Fibroblast of mammary gland (primary cell): ENCODE measurements at regions not wholly inside any gene's neighbourhood (a gene's known extent, or its start where the extent isn't known, plus 50 kb on each side); places are given as distances from the start of the nearest gene placed in this dataset.
A peak's percentile ranks its signal among the peaks of the same experiment; 100 is the strongest.

Source experiments
- DNase-seq: peaks from one replicate; pipeline ENCODE4 v3.0.0-alpha.2; 2010; ENCODE audit warnings: low read depth
- H3K4me3 ChIP-seq: 2 replicates; pipeline ENCODE4 v1.5.1; 2011; ENCODE audit warnings: low read depth, mild to moderate bottlenecking, low read length, moderate library complexity; ENCODE audit not compliant: control insufficient read depth
- TF ChIP-seq, protein P1 (sequence below): conservative IDR thresholded peaks from 2 replicates; pipeline ENCODE4 v1.5.1; 2011; ENCODE audit warnings: low read depth, low read length, inconsistent platforms; ENCODE audit not compliant: control insufficient read depth, insufficient read depth

DNA sequence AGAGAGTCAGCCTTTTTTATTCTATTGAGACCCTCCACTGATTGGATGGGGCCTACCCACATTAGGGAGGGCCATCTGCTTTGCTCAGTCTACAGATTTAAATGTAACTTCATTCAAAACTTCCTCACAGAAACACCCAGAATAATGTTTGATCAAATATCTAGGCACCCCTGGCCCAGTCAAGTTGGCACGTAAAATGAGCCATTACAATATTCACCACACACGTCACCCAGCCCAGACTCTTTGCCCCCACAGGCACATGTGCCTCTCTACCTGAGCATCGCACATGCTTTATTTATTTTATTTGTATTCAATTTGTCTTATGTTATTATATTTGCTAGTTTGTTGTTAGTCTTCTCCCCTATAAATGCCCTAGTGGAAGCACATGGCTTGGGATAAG lies 70.9 kb upstream of the EYA2 start:
- DNase-seq: no peak
- TF ChIP-seq, protein P1, sequence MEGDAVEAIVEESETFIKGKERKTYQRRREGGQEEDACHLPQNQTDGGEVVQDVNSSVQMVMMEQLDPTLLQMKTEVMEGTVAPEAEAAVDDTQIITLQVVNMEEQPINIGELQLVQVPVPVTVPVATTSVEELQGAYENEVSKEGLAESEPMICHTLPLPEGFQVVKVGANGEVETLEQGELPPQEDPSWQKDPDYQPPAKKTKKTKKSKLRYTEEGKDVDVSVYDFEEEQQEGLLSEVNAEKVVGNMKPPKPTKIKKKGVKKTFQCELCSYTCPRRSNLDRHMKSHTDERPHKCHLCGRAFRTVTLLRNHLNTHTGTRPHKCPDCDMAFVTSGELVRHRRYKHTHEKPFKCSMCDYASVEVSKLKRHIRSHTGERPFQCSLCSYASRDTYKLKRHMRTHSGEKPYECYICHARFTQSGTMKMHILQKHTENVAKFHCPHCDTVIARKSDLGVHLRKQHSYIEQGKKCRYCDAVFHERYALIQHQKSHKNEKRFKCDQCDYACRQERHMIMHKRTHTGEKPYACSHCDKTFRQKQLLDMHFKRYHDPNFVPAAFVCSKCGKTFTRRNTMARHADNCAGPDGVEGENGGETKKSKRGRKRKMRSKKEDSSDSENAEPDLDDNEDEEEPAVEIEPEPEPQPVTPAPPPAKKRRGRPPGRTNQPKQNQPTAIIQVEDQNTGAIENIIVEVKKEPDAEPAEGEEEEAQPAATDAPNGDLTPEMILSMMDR: no peak
- no peak overlapping the region for H3K4me3 ChIP-seq

DNA sequence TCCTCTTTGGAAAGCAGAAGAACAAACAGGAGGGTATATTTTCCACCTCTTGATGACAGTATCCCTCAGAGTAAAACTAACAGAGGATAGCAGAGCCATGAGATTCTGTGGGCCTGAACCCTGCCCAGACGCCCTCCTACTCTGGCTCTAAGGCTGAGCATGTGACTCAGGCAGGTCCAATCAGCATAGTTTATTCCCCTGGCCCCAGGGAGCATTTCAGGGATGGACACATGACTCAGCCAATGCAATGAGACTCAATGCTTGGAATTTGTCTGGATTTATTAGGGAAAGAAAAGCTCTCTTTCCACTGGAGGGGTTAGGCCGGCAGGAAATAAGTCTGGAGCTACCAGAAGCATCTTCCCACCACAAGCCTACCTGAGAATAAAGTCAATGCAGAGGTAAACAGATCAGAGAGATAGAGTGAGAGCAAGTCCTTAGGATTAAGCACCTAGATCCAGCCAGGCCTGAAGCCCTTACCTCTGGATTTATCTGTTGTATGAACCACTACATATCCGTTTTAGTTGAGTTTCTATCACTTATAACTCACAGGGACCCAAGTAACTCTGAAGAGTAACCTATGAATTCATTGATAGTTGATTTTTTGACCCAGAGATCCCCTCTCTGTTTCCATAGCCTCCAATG lies 68.2 kb upstream of the EYA2 start:
- no peak overlapping the region for H3K4me3 ChIP-seq
- TF ChIP-seq, protein P1: no peak
- peak; percentile 35 for DNase-seq

DNA sequence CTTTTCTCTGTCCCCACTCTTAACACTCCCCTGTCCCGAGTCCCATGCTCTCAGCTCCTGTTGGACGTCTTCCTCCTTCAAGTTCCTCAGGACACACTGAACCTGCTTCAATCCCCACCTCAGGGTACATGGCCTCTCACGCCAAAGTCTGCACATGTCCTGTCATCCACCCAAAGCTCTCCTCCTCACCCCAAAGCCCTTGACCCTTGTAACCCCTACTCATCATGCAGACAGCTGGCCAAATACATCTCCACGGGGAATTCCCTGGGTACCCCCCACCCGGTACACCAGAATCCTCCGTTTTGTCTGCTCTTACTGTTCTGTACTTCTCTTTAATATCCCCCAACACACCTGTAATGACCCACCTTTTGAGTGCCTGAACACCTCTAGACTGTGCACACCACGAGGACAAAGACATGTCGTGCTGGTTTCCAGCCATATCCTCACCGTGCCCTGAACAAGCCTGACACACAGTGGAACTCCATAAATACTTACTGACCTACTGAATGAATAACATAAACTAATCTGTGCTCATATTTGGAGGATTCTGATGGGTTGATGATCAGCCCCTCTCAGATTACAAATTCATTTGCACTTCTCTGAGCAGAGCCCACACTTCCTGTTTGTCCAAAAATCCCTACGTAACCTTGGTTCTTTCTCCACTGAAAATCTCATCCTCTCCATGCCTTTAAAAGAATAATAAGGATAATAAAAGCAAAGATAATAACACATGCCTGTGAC lies 66.8 kb upstream of the EYA2 start:
- DNase-seq: no peak
- H3K4me3 ChIP-seq: no peak overlapping the region
- TF ChIP-seq, protein P1: no peak

DNA sequence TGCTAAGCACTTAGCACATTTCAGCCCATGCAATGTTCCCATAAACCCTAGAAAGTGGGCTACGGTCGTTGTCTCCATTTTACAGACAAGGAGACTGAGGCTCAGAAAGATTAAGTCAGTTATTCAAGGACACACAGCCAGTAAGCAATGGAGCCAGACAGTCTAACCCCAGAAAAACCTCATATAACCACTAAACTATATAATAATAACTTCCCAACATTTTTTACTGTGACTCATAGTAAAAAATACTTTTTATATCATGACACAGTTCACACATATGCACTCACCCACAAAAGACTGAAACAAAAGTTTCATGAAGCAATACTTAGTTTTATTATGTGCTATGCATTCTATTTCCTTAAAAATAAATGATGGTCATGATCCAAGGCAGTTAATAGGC lies 66.2 kb upstream of the EYA2 start:
- H3K4me3 ChIP-seq: no peak overlapping the region
- peak; percentile 60 for DNase-seq
- TF ChIP-seq, protein P1: no peak

DNA sequence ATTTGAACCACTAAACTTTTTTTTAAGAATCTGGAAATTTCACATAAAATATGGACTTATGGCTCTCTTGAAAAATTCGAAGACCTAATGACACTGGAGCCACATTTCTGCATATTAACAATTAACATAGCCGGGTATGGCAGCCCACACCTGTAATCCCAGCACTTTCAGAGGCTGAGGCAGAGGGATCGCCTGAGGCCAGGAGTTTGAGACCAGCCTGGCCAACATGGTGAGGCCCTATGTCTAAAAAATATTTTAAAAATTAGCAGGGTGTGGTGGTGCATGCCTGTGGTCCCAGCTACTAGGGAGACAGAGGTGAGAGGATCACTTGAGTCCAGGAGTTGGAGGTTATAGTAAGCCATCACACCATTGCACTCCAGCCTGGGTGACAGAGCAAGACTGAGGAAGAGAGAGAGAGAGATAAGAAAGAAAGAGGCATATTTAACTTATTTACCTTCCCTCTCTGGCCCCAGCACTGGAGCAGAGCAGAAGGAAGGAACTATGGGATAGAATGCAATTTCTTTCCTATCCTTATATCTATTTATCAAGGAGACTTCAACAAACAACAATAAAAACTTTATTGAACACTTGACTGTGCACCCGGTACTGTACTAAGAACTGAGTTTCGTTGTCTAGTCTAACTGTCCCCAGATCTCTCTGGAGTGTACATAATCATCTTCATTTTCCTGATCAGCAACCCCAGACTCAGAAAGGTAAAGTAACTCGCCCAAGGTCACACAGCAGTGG lies 63.6 kb upstream of the EYA2 start:
- DNase-seq: no peak
- TF ChIP-seq, protein P1: no peak
- H3K4me3 ChIP-seq: no peak overlapping the region

DNA sequence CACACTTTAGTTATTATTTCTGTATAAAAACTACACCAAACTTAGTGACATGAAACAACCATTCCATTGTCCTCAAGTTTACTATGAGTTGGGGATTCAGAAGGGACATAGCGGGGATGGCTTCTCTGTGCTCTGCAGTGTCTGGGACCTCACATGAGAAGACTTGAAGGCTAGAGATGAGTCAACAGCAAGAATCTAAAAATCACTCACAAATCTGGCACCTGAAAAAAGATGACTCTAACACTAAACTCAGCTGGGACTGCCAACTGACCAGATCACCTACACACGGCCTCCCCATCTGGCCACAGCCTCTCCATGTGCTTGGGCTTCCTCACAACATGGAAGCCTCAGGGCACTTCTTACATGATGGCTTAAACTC lies 63.0 kb upstream of the EYA2 start:
- H3K4me3 ChIP-seq: no peak overlapping the region
- no peak for DNase-seq
- TF ChIP-seq, protein P1: no peak
